ENCODE measurements at regions not wholly inside any gene's neighbourhood (a gene's known extent, or its start where the extent isn't known, plus 50 kb on each side); places are given as distances from the start of the nearest gene placed in this dataset.

DNA sequence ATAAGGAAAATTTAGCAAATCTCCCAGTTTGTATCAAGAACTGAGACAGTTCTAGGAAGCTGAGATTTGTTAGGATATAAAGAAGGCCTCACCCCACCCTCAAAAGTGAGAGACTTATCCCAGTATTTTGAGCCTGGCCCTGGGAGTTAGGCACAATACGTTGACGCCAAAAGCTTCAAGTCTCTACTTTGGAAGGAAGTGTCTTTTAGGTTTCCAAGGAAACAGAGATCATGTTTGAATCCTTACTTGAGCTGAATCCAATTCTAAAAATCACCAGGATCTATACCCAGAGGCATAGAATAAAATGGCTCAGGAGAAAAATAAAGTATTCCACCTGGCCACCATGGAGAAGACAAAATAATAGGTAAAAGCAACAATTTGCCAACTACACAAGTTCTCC is 115.9 kb upstream of the NRG3 start:
- TF ChIP-seq, protein P1, sequence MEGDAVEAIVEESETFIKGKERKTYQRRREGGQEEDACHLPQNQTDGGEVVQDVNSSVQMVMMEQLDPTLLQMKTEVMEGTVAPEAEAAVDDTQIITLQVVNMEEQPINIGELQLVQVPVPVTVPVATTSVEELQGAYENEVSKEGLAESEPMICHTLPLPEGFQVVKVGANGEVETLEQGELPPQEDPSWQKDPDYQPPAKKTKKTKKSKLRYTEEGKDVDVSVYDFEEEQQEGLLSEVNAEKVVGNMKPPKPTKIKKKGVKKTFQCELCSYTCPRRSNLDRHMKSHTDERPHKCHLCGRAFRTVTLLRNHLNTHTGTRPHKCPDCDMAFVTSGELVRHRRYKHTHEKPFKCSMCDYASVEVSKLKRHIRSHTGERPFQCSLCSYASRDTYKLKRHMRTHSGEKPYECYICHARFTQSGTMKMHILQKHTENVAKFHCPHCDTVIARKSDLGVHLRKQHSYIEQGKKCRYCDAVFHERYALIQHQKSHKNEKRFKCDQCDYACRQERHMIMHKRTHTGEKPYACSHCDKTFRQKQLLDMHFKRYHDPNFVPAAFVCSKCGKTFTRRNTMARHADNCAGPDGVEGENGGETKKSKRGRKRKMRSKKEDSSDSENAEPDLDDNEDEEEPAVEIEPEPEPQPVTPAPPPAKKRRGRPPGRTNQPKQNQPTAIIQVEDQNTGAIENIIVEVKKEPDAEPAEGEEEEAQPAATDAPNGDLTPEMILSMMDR (IDR thresholded peaks at IDR 0.05): no peak
- no peak for TF ChIP-seq POLR2A (IDR thresholded peaks at IDR 0.05)
- TF ChIP-seq EP300 (IDR thresholded peaks at IDR 0.05): no peak
